Glomerular visceral epithelial cell (primary cell): ENCODE measurements at regions not wholly inside any gene's neighbourhood (a gene's known extent, or its start where the extent isn't known, plus 50 kb on each side); places are given as distances from the start of the nearest gene placed in this dataset.

Experiments
- DNase-seq: peaks from one replicate; pipeline ENCODE4 v3.0.0-alpha.2; 2016; ENCODE audit errors: extremely low spot score

DNA sequence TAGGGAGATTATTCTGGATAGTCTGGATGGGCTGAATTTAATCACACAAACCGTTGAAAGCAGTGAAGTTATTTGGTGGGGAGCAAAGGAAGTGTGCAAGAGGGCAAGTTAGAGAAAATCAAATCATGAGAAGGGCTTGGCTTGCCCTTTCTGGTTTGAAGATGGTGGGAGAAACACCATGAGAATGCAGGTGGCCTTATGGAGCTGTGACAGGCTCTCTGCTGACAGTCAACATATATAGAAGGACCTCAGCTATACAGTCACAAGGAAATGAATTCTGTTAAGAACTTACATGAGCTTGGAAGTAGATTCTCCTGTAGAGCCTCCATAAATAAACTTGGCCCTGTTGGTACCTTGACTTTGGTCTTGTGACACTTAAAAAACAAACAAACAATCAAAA is 72.3 kb downstream of the GMNC start:
- DNase-seq = no peak

DNA sequence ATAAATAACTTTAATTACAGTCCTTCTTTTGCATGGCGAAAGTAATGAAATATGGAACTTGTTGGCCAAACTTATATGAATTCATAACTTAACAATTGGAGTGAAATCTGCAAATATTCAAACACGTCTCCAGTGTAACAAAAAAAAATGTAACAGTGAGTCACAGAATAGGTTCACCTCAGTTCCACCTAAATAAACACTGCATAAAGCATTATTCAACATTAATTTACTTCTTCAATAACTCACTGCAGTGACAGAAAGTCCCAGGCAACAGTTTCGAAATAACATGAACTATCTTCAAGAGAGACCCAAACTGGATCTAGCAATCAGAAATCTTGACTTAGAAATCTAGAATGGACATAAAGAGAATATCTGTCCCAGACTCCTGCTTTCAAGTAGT is 75.6 kb downstream of the GMNC start:
- DNase-seq = no peak

GRCh38 chr3:190785047-190785446 is 77.4 kb downstream of the GMNC start:
- no peak for DNase-seq

- DNase-seq = no peak
Measured at GRCh38 chr3:190780524-190780923, 82.0 kb downstream of the GMNC start.

DNA sequence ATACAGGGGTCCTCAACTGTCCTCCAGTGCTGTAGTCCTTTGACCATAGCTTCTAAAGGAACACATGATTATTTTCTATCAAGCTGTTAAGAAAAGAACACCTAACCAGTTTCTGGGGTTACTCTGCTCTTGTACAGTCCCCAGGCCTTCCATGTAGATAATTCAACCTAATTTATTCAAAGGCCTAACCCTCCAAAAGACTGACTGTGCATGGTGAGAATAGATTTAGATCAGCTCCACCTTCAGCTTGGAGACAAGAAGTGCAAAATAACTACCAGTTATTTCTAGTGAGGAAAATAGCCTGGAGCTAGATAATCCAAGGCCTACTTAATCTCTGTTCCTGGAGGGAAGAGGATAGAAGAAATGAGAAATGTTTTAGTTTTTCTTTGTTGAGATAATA is 87.9 kb downstream of the GMNC start:
- DNase-seq = no peak

DNA sequence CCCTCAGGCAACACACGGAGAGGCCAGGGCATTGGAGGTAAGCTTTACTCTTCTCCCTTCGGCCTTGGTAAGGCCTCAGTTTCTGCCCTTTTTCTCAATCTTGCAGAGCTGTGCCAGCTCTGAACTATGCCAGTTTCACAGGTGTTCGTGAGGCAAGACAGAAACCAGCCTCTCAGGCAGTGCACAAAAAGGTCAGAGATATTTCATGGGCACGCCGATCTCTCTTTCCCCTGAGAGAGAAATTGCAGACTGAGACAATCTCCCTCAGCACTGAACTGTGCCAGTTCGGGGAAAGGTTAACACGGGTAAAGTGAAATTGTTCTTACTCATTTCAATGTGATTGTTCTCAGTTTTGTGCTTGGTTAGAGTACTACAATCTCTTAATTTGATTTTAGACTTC is 88.5 kb downstream of the GMNC start:
- no peak for DNase-seq

GRCh38 chr3:190772831-190773230 is 89.7 kb downstream of the GMNC start:
- no peak for DNase-seq

- DNase-seq = no peak
Measured at GRCh38 chr3:190768891-190769290, 93.6 kb downstream of the GMNC start.

- no peak for DNase-seq
Measured at GRCh38 chr3:190767851-190768250, 94.6 kb downstream of the GMNC start.

DNA sequence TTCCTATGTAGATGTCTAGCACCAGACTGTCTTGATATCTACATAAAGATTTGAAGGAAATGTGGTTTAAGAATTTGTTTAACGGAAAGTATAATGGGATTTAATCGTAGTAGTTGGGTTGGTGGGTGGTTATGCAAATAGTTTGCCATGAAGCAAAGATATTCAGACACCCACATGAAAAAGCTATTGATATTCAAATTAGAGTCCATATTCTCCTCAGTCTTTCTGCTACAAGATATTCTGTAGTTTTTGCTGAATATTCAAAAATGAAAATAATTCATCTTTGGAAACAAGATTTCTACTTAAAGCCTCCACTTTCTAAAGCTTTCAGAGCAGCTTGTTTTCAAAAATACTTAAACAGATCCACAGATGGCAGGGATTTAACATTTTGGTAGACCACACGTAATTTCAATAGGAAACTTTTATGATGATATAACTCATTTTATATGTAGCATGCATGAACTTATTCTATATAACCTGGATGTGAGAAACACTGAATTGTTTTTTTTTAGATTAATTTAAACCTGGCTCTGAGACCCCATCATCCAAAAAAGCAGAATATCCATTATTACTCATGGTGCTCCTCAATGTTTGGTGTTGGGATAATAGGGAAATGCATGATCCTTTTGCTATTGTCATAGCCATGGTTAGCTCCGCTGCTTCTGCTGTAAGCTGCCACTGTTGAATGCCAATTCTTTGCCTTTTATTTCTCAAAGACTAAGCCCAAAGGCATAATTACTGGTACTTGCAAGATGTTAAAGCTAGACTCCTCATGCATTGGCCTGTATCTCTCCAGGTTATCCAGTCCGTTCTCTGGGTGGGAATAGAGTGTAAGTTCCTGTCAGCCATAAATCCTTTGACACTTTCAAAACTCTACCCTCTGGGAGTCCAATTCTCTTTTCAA is 98.0 kb downstream of the GMNC start:
- no peak for DNase-seq

DNA sequence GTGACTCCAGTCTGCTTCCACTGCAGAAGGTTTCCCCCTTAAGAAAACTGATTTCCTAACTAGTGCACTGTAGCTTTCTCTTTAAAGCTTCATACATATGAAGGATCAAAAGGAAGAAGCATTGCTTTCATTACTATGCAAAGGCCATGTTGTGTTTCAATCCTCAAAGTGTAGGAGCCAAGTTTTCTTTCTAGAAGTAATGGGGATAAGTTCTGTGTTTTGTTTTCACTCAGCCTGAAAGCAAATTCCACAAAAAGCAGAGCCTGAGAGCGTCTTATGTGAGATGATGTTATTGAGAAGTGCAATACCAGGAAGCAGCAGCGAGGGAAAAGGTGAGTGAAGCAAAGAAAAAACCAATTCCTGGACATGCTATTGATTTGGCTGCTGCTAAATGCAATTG is 99.7 kb downstream of the GMNC start:
- DNase-seq = no peak

- DNase-seq = no peak
Measured at GRCh38 chr3:190747571-190747970, 114.9 kb downstream of the GMNC start.

DNA sequence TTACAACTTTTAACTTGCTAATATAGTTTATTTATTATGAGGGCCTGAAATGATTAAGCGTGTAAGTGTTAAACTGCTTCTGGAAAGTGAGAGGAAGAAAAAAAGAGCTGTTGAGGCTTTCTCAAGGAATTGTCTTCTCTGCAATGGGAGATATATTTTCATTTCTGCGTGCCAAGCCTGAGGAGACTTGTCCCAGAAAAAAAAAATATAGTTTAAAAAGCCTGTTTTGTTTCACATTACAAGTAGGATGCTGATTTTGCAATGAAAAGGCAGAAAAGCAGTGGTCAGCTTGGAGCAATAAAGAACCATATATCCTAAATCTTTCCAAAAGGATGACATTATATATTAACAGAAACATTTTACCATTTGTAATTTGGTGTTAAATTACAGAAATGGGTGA is 115.5 kb downstream of the GMNC start:
- DNase-seq = no peak

DNA sequence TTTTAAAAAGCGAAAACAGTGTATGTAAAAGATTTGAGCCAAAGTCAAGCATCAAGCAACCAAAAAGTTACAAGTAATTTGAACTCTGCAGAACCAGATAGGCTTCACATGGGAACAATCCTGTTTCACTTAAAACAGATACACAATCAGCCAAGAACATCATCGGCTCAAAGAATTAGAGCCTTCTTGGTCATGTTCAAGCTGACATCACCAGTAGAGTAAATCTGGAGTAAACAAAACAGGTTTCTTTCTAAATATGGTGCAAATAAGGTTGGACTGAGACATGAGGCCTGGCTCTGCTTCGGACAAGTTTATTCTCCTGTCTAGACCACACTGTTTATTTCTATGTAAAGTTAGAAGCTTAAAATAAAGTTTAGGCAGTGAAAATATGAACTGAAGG is 116.0 kb downstream of the GMNC start:
- no peak for DNase-seq

- no peak for DNase-seq
Measured at GRCh38 chr3:190741788-190742187, 120.7 kb downstream of the GMNC start.

DNA sequence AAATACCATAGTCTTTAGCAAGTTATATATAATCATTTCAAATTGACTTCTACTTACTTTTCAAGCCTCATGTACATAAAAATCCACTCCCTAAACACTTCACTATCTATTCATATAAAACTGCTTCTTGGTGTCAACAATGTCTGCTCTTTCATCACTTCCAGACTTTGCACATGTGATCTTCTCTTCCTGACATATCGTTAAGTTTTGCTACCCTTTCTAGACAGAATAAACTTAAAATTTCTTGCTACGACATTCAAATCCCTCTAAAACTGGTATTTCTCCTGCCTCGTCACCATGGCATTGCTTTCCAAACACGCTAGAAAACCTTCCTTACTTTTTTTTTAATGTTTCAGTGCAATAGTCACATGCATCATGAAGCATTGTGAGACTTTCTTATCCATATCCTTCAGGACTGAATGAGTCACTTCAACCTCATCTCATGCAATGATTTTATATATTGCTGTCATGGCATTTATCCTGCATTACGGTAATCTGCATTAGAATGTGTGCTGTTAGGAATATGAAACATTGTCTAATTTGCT is 122.8 kb downstream of the GMNC start:
- no peak for DNase-seq

GRCh38 chr3:190738636-190739155 is 123.8 kb downstream of the GMNC start:
- DNase-seq = no peak

- peak; percentile 17 for DNase-seq
Measured at GRCh38 chr3:190737446-190737845, 125.0 kb downstream of the GMNC start.

DNA sequence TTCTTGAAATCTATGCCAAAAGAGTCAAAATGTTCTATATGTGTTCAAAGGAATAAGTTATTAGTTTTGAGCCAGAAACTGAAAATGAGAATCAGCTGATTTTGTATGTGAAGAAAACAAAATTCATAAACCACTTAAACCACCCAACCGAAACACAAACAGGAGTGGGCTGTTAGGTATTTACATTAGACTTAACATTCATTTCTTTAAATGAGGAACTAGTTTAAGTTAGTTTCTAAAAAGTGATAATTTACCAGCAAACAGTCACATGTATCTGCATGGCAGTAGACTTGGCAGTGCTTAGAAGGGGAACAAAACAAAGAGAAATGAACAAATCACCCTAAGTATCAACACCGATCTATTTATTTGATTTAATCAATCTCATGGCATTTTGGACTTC is 128.0 kb downstream of the GMNC start:
- no peak for DNase-seq

- no peak for DNase-seq
Measured at GRCh38 chr3:190733591-190734146, 128.8 kb downstream of the GMNC start.

DNA sequence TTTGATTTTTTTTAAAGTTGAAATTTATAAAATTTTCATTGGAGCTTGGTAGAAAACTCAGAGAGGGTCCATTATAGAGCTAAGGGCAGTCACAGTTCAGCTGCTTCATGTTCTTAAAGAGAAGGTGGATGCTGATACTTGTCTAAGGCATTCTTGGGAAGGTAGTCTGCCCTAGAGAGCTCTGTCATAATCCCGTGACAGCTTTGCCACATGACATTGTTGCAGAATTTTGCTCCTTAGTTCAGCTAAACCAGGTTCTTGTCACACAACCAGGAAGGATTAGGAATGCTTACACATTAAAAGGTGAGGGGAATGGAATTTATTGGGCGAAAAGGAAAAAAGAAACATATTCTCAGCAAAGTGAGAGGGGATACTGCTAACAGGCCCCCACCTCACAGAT is 130.9 kb downstream of the GMNC start:
- DNase-seq = no peak

GRCh38 chr3:190728574-190729246 is 133.8 kb downstream of the GMNC start:
- DNase-seq = no peak
